Stimulated activated CD8-positive, alpha-beta memory T cell treated with anti-CD3 and anti-CD28 coated beads, Interleukin-12 subunit alpha, Interleukin-12 subunit beta, amount 100 ng/mL, for 24 hours (primary cell): ENCODE measurements at regions not wholly inside any gene's neighbourhood (a gene's known extent, or its start where the extent isn't known, plus 50 kb on each side); places are given as distances from the start of the nearest gene placed in this dataset.

Source experiments
- DNase-seq: peaks from one replicate; pipeline ENCODE4 v3.0.0-alpha.2; 2020; ENCODE audit errors: extremely low read depth

GRCh38 chr6:141316236-141316635 is 816.5 kb upstream of the GJE1 start:
- no peak for DNase-seq

DNA sequence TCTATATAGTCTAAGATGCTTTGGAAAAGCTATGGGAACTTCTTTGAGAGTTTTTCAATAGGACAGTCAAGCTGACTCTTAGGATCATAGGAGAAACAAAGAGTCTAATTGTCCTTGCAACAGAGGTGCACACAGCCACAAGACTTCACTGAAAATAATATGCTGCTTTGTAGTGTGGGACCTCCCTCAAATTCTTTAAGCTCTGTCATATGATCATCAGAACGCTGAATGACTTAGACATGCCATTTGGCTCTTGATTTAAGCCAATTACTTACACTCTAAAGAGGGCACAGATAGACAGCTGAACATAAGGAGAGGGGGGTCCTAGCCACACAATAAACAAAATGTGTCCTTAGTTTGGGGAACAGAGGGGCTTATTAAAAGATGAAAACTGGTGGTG is 818.7 kb upstream of the GJE1 start:
- no peak for DNase-seq

DNA sequence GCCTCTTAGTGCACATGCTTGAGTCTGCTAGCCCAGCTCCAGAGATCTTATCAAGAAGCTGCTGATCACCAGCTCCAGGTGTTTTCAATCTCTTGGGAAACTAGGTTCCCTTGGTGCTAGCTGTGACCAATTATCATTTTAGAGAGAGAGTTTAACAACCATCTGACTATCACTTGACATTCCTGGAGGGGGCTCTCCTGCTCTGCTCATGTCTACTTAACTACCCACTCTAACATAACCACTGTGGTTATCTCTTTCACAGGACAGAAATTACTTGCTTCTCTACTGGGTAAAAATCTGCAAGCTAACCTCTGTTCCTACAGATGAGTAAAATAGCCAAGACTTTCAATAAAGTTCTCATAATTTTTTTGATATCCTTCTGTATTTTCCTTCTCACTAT is 823.4 kb upstream of the GJE1 start:
- no peak for DNase-seq

DNA sequence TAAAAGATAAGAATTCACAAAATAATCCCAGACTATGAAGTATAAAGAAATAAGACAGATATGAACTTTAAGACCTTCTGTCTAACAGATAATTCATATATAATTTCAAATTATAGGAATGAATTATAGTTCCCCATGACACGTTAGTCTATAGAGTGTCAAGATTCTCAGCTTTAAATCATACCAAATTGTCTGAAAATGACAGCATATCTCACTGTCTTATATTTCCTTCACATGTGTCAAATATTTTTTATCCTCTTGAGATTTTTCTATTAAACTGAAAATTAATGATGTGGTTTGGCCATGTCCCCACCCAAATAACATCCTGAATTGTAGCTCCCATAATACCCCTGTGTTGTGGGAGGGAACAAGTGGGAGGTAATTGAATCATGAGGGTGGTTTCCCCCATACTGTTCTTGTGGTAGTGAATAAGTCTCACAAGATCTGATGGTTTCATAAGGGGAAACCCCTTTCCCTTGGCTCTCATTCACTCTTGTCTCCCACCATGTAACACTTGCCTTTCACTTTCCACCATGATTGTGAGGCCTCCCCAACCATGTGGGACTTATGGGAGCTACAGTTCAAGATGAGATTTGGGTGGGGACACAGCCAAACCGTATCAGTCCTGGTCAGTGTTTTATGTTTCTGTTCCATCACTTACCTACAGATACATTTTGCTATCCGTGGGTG is 825.3 kb upstream of the GJE1 start:
- DNase-seq = peak; percentile 1

GRCh38 chr6:141303907-141304306 is 828.8 kb upstream of the GJE1 start:
- no peak for DNase-seq

- no peak for DNase-seq
Observed at GRCh38 chr6:141301779-141302178, 830.9 kb upstream of the GJE1 start.

DNA sequence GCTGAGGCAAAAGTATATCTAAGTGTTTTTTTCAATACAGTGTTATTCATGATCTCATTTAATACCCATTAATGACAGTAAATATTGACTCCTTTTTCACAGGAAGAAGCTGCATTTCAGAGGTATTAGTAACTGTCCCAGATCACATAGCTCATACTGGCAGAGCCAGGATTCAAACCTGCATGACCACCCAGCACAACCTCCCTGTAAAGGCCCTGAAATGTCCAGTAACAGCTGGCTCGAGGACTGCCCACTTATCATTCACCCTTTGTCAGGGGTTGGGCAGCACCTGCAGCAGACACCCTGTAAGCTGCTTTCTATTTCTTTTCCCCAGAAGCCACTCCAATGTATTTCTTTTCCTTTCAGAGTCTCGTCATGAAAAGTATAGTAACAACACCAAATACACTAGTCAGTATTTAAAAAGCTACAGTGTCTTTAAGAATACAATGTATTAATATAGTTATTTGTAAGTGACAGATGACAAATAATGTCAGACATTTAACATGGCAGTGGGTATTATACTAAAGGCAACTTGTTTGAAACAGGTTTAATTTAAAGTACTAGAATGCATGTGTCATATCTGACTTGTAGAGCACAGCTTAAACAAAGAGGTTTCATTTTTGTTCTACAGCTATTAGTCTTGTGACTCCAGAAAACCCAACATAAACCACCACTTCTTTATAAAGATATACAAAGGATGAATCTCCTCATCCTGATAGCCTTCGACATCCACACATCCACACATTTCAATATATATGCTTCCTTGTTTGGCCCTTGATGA is 841.6 kb upstream of the GJE1 start:
- no peak for DNase-seq

GRCh38 chr6:141288947-141289346 is 843.8 kb upstream of the GJE1 start:
- no peak for DNase-seq

DNA sequence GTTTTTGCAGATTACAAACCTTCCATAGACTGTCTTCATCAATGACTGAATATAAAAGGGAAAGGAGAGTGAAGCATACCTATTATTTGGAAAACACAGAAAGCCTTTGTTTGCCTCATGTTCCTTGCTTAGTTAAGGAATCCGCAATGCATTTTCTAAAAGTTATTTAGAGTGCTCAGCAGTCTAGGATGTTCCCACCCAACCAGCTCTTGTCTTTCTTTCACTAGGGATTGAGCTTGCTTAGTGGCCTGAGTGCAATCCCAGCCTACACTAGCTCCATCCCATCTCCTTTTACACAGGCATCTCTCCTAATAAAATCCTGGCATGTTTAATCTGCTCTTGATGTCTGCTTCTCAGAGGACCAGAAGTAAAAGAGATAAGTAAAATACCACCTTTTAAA is 850.5 kb upstream of the GJE1 start:
- no peak for DNase-seq

DNA sequence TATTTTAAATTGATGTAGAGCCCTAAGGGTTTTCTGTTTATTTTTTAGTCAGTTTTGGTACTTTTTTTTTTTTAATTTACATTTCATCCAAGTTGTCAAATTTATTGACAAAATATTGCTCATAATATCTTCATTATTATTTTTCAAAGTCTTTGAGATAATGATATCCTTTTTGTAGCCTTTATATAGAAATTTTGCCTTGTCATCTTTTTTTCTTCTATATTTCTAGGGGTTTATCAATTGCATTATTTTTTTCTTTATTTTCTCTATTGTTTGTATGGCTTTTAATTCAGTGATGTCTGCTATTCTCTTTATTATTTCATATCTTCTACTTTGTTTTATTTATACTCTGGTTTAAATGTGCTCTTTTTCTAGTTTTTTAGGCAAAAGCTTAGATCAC is 863.0 kb upstream of the GJE1 start:
- no peak for DNase-seq

- DNase-seq = no peak
Observed at GRCh38 chr6:141267420-141267819, 865.3 kb upstream of the GJE1 start.

DNA sequence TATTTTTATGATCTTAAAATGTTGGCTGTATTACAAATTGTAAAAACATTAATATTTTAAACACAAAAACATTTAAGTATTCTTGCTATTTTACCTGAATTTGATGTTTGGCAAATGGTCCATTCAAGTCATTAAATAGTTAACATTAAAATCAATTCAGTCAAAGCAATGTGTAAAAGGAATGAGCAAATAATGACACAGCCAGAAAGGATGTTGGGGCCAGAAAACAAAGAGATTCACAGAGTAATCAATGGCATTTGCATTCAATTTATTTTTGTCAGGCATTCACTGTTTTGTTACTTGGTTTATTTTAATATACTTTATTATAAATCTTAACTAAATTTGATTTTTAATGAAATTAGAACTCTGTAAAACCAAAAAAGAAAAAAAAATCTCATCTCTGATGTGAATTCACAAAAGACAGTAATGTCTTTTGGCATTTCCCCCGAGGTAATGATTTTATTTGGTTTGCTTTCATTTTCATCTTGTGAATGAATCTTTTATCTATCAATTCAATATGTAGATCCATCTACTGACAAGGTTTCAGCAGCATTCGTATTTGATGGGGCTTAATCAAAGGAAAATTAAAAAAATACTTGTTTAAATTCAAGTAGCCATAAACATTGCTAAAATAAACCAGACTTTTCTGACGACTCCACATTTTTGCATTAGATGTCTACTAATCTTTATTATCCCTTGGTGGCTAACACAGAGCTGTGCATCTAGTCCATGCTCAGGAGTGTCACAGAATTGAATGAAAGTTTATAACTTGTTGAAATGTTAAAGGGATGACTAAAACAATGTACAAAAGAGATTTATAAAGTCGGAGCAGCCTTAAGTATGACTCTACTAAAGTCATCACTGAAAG is 866.7 kb upstream of the GJE1 start:
- no peak for DNase-seq

DNA sequence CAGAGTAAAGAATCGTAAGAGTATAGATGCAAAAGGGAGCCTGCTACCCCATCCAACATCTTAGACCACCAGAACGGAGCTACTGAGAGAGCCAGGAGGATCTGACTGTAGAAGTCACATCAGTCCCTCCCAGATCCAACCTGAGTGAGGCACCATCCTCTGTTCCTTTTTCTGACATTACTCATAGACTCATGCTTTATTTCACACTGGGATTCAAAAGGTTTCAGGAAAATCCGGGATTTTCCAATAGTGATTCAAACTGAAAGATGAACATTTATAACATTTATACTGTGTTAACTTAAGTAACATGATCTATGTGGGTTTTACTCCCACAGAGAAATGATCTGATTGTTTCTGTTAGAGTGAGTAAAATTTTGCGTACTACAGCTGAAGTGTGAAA is 868.6 kb upstream of the GJE1 start:
- no peak for DNase-seq

- DNase-seq = no peak
Observed at GRCh38 chr6:141261672-141262060, 871.1 kb upstream of the GJE1 start.

GRCh38 chr6:141261016-141261671 is 871.6 kb upstream of the GJE1 start:
- DNase-seq = no peak

- no peak for DNase-seq
Observed at GRCh38 chr6:141260627-141261015, 872.1 kb upstream of the GJE1 start.

DNA sequence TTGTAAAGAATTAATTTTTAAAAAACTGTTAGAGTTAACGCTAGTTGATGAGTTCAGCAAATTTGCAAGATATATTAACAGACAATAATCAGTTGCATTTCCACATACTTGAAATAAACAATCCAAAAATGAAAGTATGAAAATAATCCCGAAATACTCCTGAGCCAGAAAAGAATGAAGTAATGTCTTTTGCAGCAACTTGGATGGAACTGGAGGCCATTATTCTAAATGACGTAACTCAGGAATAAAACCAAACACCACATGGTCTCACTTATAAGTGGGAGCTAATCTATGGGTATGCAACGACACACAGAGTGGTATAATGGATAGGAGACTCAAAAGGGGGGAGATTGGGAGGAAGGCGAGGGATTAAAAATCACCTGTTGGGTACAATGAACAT is 872.9 kb upstream of the GJE1 start:
- no peak for DNase-seq

GRCh38 chr6:141259091-141259490 is 873.6 kb upstream of the GJE1 start:
- DNase-seq = no peak

GRCh38 chr6:141258516-141258915 is 874.2 kb upstream of the GJE1 start:
- no peak for DNase-seq

GRCh38 chr6:141254336-141254735 is 878.4 kb upstream of the GJE1 start:
- DNase-seq = no peak

DNA sequence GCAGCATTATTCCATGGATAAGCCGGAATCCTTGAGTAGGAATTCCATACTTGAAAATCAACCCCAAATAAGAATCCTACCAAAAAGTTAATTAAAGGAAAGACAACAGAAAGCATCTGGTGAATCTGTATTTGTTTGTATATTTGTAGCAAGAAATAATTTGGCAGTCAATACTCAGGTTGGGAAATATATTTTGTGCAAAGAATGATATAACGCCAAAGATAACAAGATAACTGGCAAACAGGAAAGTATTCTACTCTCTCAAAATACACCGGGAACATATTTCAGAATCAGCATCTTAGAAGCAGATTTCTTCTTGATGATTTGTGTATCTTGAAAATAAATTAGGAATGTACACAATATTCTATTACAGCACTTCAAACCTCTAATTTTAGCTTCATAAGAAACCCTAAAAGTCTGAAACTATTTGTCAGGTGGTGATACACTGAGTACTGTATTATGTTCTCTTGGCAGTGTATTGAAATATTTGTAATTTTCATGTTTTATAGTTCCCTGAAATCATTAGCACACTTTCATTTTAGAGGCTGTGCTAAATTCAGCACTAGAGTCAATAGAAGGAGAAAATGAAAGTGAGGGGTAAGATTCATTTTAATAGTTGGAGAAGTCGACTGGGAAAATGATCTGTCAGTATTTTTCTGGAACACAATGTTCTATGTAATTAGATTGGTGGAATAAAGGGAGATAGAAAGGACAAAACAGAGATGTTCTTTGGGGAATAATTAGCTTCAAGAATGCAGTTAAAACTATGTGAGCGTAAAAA is 879.7 kb upstream of the GJE1 start:
- DNase-seq = no peak
